GM10248 (cell line): ENCODE measurements at regions not wholly inside any gene's neighbourhood (a gene's known extent, or its start where the extent isn't known, plus 50 kb on each side); places are given as distances from the start of the nearest gene placed in this dataset.

ENCODE experiments used
- CTCF ChIA-PET: fragments of 300-600 bp; sonication (Branson Sonifier 250); formaldehyde crosslinking; extraction: SDS; loops from one replicate; lab custom pipeline; 2021; ENCODE audit warnings: antibody characterized with exemption; lab: Yijun Ruan, JAX
- POLR2A ChIA-PET: fragments of 350-650 bp; sonication (Branson Sonifier 250); formaldehyde crosslinking; extraction: SDS; loops from one replicate; lab custom pipeline; 2020; ENCODE audit warnings: antibody characterized with exemption; lab: Yijun Ruan, JAX
- DNase-seq: peaks from one replicate; pipeline ENCODE4 v3.0.0; 2012; ENCODE audit errors: extremely low spot score
- TF ChIP-seq, protein P1 (sequence below): IDR thresholded peaks from 2 replicates; pipeline ENCODE4 v1.5.1; 2012; ENCODE audit warnings: mild to moderate bottlenecking, low read depth; ENCODE audit errors: extremely low read depth, missing control alignments, control extremely low read depth

DNA sequence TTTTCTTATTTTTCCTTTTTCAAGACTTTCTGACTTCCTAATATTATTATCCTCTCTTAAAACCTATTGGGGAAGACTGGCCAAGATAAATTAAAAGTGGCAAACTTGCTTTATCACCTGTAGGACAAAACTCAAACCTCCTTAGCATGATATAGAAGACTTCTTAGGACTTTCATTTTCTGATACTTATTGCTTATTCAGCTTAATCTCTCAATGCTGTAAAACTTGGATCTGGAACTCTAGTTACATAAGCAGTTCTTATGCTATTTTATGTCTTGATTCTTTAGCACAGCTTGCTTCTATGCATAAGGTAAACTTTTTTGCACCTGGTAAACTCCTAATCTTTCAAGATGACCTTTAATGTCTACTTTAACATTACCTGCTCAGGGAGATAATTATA is 382.3 kb upstream of the LRRC7 start:
- DNase-seq, result no peak
- CTCF ChIA-PET, result interaction anchor here (1.0 kb wide), 1 partner anchor 12 kb away, joined by 3 read pairs; no protein-coding TSS in a partner anchor
- POLR2A ChIA-PET, result no interaction called here
- TF ChIP-seq, protein P1, sequence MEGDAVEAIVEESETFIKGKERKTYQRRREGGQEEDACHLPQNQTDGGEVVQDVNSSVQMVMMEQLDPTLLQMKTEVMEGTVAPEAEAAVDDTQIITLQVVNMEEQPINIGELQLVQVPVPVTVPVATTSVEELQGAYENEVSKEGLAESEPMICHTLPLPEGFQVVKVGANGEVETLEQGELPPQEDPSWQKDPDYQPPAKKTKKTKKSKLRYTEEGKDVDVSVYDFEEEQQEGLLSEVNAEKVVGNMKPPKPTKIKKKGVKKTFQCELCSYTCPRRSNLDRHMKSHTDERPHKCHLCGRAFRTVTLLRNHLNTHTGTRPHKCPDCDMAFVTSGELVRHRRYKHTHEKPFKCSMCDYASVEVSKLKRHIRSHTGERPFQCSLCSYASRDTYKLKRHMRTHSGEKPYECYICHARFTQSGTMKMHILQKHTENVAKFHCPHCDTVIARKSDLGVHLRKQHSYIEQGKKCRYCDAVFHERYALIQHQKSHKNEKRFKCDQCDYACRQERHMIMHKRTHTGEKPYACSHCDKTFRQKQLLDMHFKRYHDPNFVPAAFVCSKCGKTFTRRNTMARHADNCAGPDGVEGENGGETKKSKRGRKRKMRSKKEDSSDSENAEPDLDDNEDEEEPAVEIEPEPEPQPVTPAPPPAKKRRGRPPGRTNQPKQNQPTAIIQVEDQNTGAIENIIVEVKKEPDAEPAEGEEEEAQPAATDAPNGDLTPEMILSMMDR, result no peak

DNA sequence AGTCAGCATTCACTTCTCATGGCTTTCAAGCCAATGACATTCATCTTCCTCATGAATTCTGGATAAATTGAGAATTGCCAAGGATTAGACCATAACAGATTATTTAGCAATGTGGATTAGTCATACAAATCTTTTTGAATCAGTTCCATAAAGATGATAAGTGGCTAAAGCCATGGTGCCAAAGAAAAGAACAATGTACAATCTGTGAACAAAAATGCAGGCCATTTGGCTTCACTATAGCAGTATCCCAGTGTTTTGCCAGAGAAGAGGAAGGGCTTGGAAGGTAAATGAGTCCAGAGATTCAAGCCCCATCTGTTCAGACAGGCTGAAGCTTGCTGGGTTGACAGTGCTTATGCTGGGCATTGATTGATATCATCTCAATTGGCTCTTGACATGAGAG is 376.4 kb upstream of the LRRC7 start:
- POLR2A ChIA-PET, result no interaction called here
- no peak for DNase-seq
- CTCF ChIA-PET, result no interaction called here
- TF ChIP-seq, protein P1, result no peak

- POLR2A ChIA-PET, result no interaction called here
- no peak for DNase-seq
- TF ChIP-seq, protein P1, result no peak
- CTCF ChIA-PET, result no interaction called here
These were observed 372.6 kb upstream of the LRRC7 start for GRCh38 chr1:69195136-69195535.

- TF ChIP-seq, protein P1, result no peak
- no peak for DNase-seq
- CTCF ChIA-PET, result no interaction called here
- POLR2A ChIA-PET, result no interaction called here
These were observed 371.7 kb upstream of the LRRC7 start for GRCh38 chr1:69196071-69196470.

DNA sequence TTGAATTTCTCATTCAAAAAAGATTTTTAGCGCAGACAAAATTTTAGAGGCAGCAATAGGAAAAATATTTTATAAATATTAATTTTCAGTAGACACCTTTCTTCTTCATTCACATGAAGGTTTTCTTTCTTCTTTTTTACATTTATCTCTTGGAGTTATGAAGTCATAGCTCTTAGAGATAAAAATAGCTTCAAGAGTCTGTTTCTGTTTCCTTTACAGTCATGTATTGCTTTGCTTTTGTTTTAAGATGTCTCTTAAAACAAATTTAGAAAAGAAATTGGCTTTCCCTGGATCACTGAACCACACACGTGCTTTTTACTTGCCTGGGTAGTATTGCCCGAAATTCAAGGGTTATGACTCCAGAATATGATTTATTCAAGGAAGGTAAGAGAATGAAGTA is 369.9 kb upstream of the LRRC7 start:
- DNase-seq, result no peak
- TF ChIP-seq, protein P1, result no peak
- CTCF ChIA-PET, result interaction anchor here (3.1 kb wide), 1 partner anchor 17 kb away, joined by 10 read pairs; no protein-coding TSS in a partner anchor
- POLR2A ChIA-PET, result no interaction called here

GRCh38 chr1:69201716-69202115 is 366.0 kb upstream of the LRRC7 start:
- TF ChIP-seq, protein P1, result no peak
- ChIA-PET CTCF (interaction anchor here (1.1 kb wide), 1 partner anchor 9 kb away, joined by 3 read pairs; no protein-coding TSS in a partner anchor), POLR2A (no interaction called here)
- no peak for DNase-seq
